Activated CD4-positive, alpha-beta T cell treated with anti-CD3 and anti-CD28 coated beads for 36 hours (primary cell): ENCODE measurements at regions not wholly inside any gene's neighbourhood (a gene's known extent, or its start where the extent isn't known, plus 50 kb on each side); places are given as distances from the start of the nearest gene placed in this dataset.

ENCODE experiments used
- ATAC-seq: fragments of 200-7000 bp; cut with Tn5 transposase; one replicate; pipeline ENCODE4 v1.10.0; 2021; ENCODE audit warnings: mild to moderate bottlenecking, moderate library complexity
- CTCF ChIA-PET: fragments of 350-600 bp; sonication (Branson Sonifier 250); formaldehyde crosslinking; loops from one replicate; lab custom pipeline; 2021; ENCODE audit warnings: antibody characterized with exemption; lab: Charles Lee
- POLR2A ChIA-PET: fragments of 350-600 bp; sonication (Branson Sonifier 250); formaldehyde crosslinking; loops from one replicate; lab custom pipeline; 2021; ENCODE audit warnings: antibody characterized with exemption, inconsistent platforms; lab: Charles Lee
- DNase-seq: peaks from one replicate; pipeline ENCODE4 v3.0.0-alpha.2; 2020
- H3K27ac Mint-ChIP-seq: one replicate; pipeline ENCODE4 v1.8.0; 2021; ENCODE audit warnings: mixed read lengths
- H3K27me3 Mint-ChIP-seq: one replicate; pipeline ENCODE4 v1.8.0; 2021; ENCODE audit warnings: mixed read lengths
- H3K36me3 Mint-ChIP-seq: one replicate; pipeline ENCODE4 v1.8.0; 2021; ENCODE audit warnings: low read depth, mixed read lengths
- H3K4me1 Mint-ChIP-seq: one replicate; pipeline ENCODE4 v1.8.0; 2021; ENCODE audit warnings: mixed read lengths
- H3K4me3 Mint-ChIP-seq: one replicate; pipeline ENCODE4 v1.8.0; 2021; ENCODE audit warnings: mild to moderate bottlenecking, moderate library complexity, mixed read lengths
- H3K9me3 Mint-ChIP-seq: one replicate; pipeline ENCODE4 v1.8.0; 2021; ENCODE audit warnings: low read depth, mixed read lengths
- intact Hi-C, 2 experiments: fragments of 100-400 bp; cut with DNase I in 1 of 2; cut with micrococcal nuclease in 1 of 2; formaldehyde crosslinking; loops; one replicate each; pipeline versions ENCODE4 v1.14.2 to v1.15.1; 2022 to 2024; cut with DNase I, micrococcal nuclease

DNA sequence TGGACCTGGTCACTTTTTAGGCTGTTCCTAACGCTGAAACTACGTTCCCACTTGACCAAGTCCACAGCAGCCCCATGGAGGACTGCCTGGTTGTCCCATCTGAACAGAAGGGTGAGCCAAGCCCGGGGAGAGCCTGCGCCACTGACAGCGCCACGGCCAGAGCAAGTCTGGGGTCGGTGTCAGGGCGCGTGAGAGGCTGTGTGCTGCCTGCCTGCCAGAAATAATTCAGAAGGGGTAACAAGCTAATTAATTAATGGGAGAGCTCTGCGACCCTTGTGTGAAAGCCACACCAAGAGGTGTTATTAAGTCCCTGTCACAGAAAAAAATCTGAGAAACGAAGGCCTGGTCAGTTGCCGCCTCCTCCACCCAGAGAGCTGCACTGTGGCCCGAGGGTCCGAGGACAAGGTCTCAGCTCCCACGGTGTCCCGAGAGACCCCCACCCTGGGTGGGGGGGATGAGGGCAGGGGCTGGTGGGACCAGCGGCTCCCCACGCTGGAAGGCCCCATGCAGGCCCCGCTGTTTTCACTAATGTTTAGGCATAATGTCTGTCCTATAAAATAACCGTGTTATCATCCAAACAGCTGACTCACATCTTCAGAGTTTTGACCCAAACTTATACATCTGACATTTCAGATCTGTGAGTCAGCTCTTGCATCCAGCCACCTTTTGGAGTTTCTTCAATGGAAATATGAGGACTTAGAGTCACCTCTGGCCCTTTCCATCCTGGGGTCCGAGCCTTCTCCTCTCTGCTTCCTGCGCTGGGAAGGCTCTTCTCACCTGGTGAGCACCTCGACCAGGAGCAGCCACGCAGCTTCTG is 58.5 kb downstream of the DLL1 start:
- ATAC-seq, result no peak
- H3K4me3 Mint-ChIP-seq, result no peak overlapping the region
- no peaks in the 10 kb centered on the region for H3K36me3 Mint-ChIP-seq
- H3K27ac Mint-ChIP-seq, result no peak overlapping the region
- no peak for DNase-seq
- intact Hi-C loops, result no loop called here
- H3K27me3 Mint-ChIP-seq, result no peaks in the 10 kb centered on the region
- POLR2A ChIA-PET, result no interaction called here
- no peaks in the 10 kb centered on the region for H3K4me1 Mint-ChIP-seq
- CTCF ChIA-PET, result no interaction called here
- no peaks in the 10 kb centered on the region for H3K9me3 Mint-ChIP-seq

DNA sequence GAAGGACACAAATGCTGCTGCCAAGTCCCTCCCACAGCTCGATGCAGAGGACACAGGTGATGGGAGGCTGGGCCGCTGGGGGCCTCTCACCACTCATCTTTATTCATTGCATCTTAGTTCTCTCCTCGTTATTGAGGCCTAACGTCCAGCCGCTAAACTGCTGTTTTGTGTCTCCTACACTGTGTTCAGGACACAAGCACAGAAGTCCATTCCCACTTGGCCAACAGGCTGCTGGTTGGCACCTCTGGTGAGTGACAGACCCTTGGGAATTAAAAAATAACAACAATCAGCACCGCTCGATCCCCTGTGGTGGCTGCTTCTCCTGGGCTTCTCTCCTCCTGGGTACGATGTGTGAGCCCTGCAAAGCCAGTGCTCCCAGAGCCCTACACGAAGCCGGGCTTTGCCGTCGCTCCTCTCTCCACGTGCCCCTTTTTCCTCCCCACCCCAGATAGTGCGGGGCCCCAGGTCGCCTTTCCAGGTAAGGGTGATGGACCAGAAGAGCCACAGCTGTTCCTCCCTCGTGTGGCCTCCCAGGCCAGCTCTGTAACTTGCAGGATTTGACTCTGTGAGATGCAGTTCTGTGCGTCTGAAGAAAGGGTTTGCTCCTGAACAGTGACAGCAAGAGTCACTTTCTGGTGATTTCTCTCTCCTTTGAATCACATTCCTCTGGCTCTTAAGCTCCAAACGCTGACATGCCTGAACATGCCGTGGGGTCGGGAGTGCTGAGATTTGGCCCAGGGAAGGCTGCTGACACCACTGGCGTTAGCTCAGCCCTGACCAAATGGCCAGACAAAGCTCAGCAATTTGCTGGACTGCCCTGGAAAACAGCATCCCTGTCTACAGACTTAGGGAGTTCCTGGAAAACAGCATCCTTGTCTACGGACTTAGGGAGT is 59.3 kb downstream of the DLL1 start:
- no peaks in the 10 kb centered on the region for H3K36me3 Mint-ChIP-seq
- H3K4me1 Mint-ChIP-seq, result no peaks in the 10 kb centered on the region
- H3K27me3 Mint-ChIP-seq, result no peaks in the 10 kb centered on the region
- CTCF ChIA-PET, result no interaction called here
- no peak overlapping the region for H3K4me3 Mint-ChIP-seq
- no peak overlapping the region for H3K27ac Mint-ChIP-seq
- POLR2A ChIA-PET, result no interaction called here
- DNase-seq (no peak), ATAC-seq (no peak)
- no peaks in the 10 kb centered on the region for H3K9me3 Mint-ChIP-seq
- intact Hi-C loops, result no loop called here

DNA sequence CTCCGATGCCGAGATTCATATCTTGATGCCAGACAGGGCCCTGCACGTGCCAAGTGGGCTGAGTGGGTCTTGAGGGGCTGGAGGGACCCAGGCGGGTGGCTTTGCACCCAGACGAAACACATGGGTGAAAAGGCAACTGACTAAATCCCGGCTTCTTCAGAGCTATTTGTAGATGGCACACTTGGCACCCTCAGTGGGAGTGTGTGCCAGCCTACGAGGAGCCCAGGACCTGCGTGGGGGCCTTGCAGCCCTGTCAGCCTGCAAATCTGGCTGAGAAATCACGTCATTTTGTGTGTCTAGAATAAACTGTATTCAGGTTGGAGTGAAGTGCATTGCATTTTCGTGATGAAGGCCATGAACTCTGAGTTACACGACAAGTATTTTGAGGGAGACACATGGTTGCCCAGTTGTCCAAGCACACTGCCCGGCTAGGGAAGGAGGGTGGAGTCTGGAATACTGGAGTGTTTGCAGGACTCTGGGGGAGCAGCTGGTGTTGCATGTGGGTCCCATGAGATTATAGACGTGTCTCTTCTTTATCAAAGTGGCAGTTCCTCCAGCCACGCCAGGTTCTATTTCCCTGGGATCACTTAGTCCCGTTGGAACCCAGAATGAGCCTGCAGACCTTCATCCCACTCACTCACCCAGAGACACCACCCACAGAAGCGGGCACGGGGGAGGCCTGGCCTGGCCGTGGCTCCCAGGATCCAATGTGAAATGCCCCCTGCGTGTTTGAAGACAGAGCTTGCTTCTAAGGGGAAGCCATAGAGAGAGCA is 60.2 kb downstream of the DLL1 start:
- Mint-ChIP-seq H3K4me3 (no peak overlapping the region), H3K36me3 (no peaks in the 10 kb centered on the region), H3K27me3 (no peaks in the 10 kb centered on the region), H3K9me3 (no peaks in the 10 kb centered on the region), H3K27ac (no peak overlapping the region), H3K4me1 (no peaks in the 10 kb centered on the region)
- ChIA-PET CTCF (no interaction called here), POLR2A (no interaction called here)
- ATAC-seq (no peak), DNase-seq (no peak)
- intact Hi-C loops, result no loop called here

DNA sequence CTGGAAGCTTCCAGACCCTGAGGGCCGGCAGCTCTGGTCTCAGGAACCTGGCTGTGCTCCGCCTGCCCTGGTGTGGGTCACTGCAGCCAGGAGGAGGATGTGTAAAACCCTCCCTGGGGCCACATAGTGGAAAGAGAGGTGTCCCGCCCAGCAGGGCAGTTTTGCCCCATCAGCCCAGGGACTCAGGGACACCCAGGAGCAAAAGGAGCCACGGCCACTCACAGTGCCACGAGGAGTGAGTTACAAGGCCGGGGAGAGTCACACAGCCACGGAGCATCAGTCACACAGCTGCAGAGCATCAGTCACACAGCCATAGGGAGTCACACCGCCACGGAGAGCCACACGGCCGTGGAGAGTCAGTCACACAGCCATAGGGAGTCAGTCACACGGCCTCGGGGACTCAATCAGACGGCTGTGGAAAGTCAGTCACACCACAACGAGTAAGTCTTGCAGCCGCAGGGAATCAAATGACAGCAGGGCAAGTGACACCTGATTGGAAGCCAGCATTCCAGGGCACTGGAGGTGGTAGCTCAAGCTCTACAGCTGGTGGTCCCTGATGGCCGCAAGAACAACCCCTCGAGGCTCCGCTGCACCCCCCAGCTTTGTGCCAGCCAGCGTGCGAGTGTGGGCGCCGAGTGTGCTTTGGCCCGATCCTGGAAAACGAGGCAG is 60.9 kb downstream of the DLL1 start:
- H3K4me3 Mint-ChIP-seq, result no peak overlapping the region

DNA sequence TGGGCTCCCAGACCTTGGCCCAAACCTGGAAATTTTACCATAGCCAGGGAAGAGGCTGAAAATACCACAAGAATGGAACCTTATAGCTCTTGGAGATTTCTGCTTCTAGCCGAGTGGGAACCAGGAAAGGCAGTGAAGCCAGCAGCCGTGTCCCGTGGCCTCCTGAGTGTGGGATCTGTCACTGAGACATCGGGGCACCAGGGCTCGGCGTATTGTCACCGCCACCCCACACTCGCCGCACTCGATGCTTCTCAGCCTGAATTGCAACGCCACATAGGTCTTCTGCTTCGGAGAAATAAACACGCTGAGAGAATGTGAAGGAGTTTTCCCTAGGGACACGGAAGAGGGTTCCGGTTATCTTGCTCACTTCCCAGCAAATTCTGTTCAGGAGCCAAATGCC is 61.5 kb downstream of the DLL1 start:
- ATAC-seq (no peak), DNase-seq (no peak)
- Mint-ChIP-seq H3K9me3 (no peaks in the 10 kb centered on the region), H3K4me3 (no peak overlapping the region), H3K27me3 (no peaks in the 10 kb centered on the region), H3K27ac (no peak overlapping the region), H3K36me3 (no peaks in the 10 kb centered on the region), H3K4me1 (no peaks in the 10 kb centered on the region)
- ChIA-PET POLR2A (no interaction called here), CTCF (no interaction called here)
- intact Hi-C loops, result no loop called here

More for the DNA sequence above, 60.9 kb downstream of the DLL1 start:
- POLR2A ChIA-PET, result no interaction called here
- no peak for ATAC-seq
- Mint-ChIP-seq H3K9me3 (no peaks in the 10 kb centered on the region), H3K27ac (no peak overlapping the region), H3K4me1 (no peaks in the 10 kb centered on the region), H3K27me3 (no peaks in the 10 kb centered on the region), H3K36me3 (no peaks in the 10 kb centered on the region)
- intact Hi-C loops, result no loop called here
- DNase-seq, result no peak
- CTCF ChIA-PET, result no interaction called here

DNA sequence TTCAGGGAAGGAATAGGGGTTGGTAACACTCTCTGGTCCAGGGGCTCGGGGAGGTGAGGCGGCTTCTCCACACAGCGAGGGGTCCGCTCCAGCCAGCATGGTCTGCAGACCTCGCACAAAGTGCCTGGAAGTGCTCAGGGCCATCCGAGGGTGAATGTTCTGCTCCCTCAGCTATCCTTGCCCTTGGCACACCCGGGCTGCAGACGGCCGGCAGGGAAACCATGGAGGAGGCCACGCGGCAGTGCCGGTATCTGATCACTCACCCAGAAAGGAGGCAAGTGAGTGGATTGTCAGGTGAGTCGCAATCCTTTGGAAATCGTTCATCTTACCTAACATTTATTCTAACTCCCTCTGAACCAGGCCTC is 62.0 kb downstream of the DLL1 start:
- CTCF ChIA-PET, result no interaction called here

DNA sequence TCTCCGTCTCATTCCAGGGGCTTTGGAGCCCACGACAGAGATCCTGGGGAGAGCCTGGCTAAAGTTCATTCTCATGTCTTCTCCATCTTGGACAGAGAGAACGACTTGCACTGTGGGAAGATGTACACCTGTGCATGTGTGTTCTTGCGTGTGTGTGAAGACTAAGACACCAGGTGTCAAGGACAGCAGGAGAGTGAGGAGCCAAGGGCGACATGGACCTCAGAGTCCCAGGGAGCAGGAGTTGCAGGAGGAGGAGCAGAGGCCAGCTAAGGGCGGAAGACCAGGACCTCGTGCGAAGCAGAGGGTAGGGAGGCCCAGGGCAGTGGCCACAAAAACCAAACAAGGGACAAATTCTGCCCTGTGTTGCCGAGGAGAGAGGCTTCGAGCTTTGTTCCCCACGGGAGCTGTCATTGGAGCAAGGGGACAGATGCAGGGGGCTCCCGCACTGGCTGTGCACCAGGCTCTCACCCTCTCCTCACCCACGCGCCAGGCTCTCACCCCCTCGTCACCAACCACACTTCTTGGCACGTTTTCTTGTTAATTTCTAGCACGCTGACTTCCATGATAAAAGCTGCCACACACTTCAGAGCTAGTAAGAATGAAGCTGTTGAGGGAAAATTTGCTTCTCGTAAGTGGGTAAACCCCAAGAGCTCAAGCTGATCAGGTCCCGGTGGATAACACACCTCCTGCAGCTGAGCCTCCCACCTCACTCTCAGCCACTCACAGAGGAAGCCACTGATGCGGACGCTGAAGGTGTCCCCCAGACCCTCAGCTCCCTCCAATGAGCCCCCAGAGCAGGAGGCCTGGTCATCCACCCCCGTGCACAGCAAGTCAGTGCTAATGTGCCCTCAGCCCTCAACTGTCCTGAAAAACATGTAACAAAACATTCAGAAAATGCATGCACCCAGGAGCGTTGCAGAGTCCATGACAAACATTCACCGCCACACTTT is 62.6 kb downstream of the DLL1 start:
- no peaks in the 10 kb centered on the region for H3K27me3 Mint-ChIP-seq
- H3K4me1 Mint-ChIP-seq, result peaks cover 1% of the 10 kb centered on the region
- H3K27ac Mint-ChIP-seq, result no peak overlapping the region
- H3K36me3 Mint-ChIP-seq, result no peaks in the 10 kb centered on the region
- ChIA-PET CTCF (no interaction called here), POLR2A (no interaction called here)
- H3K9me3 Mint-ChIP-seq, result no peaks in the 10 kb centered on the region
- ATAC-seq (no peak), DNase-seq (no peak)
- intact Hi-C loops, result no loop called here
- no peak overlapping the region for H3K4me3 Mint-ChIP-seq

More for the DNA sequence above, 62.0 kb downstream of the DLL1 start:
- POLR2A ChIA-PET, result no interaction called here
- Mint-ChIP-seq H3K4me1 (no peaks in the 10 kb centered on the region), H3K36me3 (no peaks in the 10 kb centered on the region), H3K27me3 (no peaks in the 10 kb centered on the region), H3K9me3 (no peaks in the 10 kb centered on the region), H3K4me3 (no peak overlapping the region), H3K27ac (no peak overlapping the region)
- ATAC-seq, result no peak
- intact Hi-C loops, result no loop called here
- DNase-seq, result no peak

DNA sequence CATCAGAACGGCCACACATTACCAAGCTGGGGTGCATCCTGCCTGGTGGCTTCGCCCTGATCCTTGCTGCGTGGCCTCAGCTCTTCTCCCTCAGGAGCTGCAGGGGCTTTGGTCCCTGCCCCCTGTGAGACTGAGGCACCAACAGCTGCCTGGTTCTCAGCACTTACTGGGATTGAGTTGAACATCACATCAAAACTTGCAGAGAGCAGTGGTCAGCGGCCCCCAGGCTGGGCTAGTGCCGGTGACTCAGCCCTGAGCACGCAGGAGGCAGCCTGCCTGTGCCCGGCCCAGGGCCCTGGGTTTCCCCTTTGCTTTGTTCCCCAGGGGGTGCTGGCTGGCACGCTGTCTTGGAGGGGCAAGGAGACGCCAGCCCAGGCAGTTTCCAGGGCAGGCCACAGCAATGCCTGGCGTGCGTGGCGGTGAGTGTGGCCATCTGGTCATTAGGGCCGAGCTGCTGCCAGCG is 63.3 kb downstream of the DLL1 start:
- Mint-ChIP-seq H3K9me3 (no peaks in the 10 kb centered on the region), H3K36me3 (no peaks in the 10 kb centered on the region), H3K4me3 (no peak overlapping the region), H3K4me1 (peaks cover 9% of the 10 kb centered on the region), H3K27ac (no peak overlapping the region), H3K27me3 (no peaks in the 10 kb centered on the region)
- intact Hi-C loops, result no loop called here
- CTCF ChIA-PET, result no interaction called here
- DNase-seq, result no peak
- no peak for ATAC-seq
- POLR2A ChIA-PET, result no interaction called here

DNA sequence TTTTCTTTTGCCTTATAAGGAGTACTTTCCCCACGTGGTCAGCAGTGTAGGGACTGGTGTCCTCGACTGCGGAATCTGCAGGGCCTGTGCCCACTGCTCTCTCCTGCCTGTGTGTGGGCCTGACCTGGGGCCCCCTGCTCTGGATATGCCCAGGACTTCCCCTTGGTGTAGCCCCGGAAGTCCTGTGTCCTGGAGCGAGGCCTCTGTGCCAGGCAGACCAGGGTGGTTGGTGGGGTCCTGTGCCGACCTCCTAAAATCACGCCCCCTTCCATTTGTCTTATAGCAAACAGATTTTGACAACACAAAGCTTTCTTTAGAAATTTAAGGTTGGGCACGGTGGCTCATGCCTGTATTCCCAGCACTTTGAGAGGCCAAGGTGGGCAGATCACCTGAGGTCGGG is 64.2 kb downstream of the DLL1 start:
- intact Hi-C loops, result no loop called here
- ATAC-seq (no peak), DNase-seq (no peak)
- H3K9me3 Mint-ChIP-seq, result no peaks in the 10 kb centered on the region
- H3K4me3 Mint-ChIP-seq, result no peak overlapping the region
- H3K4me1 Mint-ChIP-seq, result peaks cover 14% of the 10 kb centered on the region
- ChIA-PET POLR2A (no interaction called here), CTCF (no interaction called here)
- H3K27me3 Mint-ChIP-seq, result no peaks in the 10 kb centered on the region
- no peak overlapping the region for H3K27ac Mint-ChIP-seq
- no peaks in the 10 kb centered on the region for H3K36me3 Mint-ChIP-seq

DNA sequence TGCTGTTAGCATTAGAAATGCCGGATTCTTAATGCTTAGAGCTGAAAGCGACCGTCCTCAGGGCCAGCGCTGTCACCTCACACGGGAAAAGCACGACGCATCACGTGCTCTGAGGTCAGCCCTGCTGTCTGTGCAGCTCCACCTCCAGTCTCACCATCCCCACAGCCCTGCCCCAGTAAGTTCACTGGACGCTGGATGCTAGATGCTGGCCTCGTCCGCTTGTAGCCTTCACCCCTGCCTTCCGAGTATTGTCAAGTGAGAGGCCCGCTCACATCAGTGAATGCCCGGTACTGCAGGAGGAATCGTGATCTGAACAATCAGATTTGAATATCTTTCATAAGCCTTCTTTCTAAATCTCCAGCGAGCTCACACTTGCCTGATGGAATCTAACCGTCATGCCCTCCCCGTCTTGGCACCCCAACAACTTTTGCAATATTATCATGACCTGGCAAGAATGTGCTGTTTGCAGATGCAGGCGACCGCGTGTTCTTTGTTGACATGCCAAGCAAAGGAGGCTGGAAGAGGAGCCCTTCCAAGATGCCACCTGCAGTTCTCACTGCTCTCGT is 64.9 kb downstream of the DLL1 start:
- Mint-ChIP-seq H3K27ac (no peak overlapping the region), H3K27me3 (no peaks in the 10 kb centered on the region), H3K9me3 (no peaks in the 10 kb centered on the region), H3K4me3 (no peak overlapping the region), H3K4me1 (peaks cover 14% of the 10 kb centered on the region), H3K36me3 (no peaks in the 10 kb centered on the region)
- POLR2A ChIA-PET, result no interaction called here
- ATAC-seq, result no peak
- no peak for DNase-seq
- CTCF ChIA-PET, result no interaction called here
- intact Hi-C loops, result no loop called here
